H1 (cell line): ENCODE measurements at regions not wholly inside any gene's neighbourhood (a gene's known extent, or its start where the extent isn't known, plus 50 kb on each side); places are given as distances from the start of the nearest gene placed in this dataset.

Experiments
- CTCF ChIA-PET: fragments of 300-600 bp; sonication (Branson Sonifier 250); formaldehyde crosslinking; loops from one replicate; lab custom pipeline; 2021; ENCODE audit not compliant: partially characterized antibody; lab: Charles Lee
- POLR2A ChIA-PET: fragments of 300-600 bp; sonication (Branson Sonifier 250); formaldehyde crosslinking; loops from one replicate; lab custom pipeline; 2021; ENCODE audit warnings: inconsistent platforms; ENCODE audit not compliant: partially characterized antibody; lab: Charles Lee
- DNase-seq, 2 experiments: peaks; one replicate each; pipeline versions ENCODE4 v3.0.0 to v3.0.0-alpha.2; 2010 to 2022; ENCODE audit warnings: low spot score in 2 of 2, low read depth in 1 of 2, mixed read lengths in 1 of 2
- FAIRE-seq: peaks from 2 replicates; lab custom pipeline; 2011; peaks lifted over from hg19 to GRCh38; lab: Jason Lieb, UNC
- H2AFZ ChIP-seq: 2 replicates; pipeline ENCODE4 v1.8.1; 2012; ENCODE audit warnings: low read length, inconsistent platforms
- H2AK5ac ChIP-seq: 2 replicates; pipeline ENCODE4 v1.6.1; 2013; ENCODE audit warnings: low read depth, low read length
- H2BK120ac ChIP-seq: replicated peaks from 2 replicates; pipeline ENCODE3; 2013; ENCODE audit warnings: low read depth, low read length, inconsistent platforms
- H2BK12ac ChIP-seq: 2 replicates; pipeline ENCODE4 v1.6.1; 2013; ENCODE audit warnings: low read depth, low read length
- H2BK15ac ChIP-seq: 2 replicates; pipeline ENCODE4 v1.6.1; 2013; ENCODE audit warnings: low read length
- H2BK20ac ChIP-seq: 2 replicates; pipeline ENCODE4 v1.6.1; 2013; ENCODE audit warnings: low read length
- H2BK5ac ChIP-seq: 2 replicates; pipeline ENCODE4 v1.6.1; 2013; ENCODE audit warnings: low read depth, low read length
- H3K14ac ChIP-seq: 2 replicates; pipeline ENCODE4 v1.6.1; 2013; ENCODE audit warnings: inconsistent platforms; ENCODE audit not compliant: insufficient read length
- H3K18ac ChIP-seq: 2 replicates; pipeline ENCODE4 v1.6.1; 2013; ENCODE audit warnings: low read length; ENCODE audit errors: extremely low read depth
- H3K23ac ChIP-seq: 2 replicates; pipeline ENCODE4 v1.6.1; 2013; ENCODE audit warnings: inconsistent platforms; ENCODE audit not compliant: insufficient read length
- H3K23me2 ChIP-seq: 2 replicates; pipeline ENCODE4 v1.6.1; 2013; ENCODE audit warnings: low read depth, low read length
- H3K27ac ChIP-seq: 2 replicates; pipeline ENCODE4 v1.6.1; 2011; ENCODE audit warnings: low read depth, low read length, inconsistent platforms
- H3K27me3 ChIP-seq, 4 experiments: replicated peaks in 1 of 4; 1 replicate in 1 of 4; 2 replicates in 3 of 4; pipeline versions ENCODE4 v1.6.1 to v1.8.1; 2011 to 2013; ENCODE audit warnings: low read length in 3 of 4, mild to moderate bottlenecking in 3 of 4, inconsistent platforms in 2 of 4, mixed read lengths in 2 of 4, moderate library complexity in 1 of 4; ENCODE audit not compliant: control insufficient read depth in 3 of 4, insufficient read depth in 3 of 4; ENCODE audit errors: extremely low read depth in 1 of 4
- H3K36me3 ChIP-seq, 4 experiments: 2 replicates each; pipeline versions ENCODE4 v1.6.1 to v1.8.1; 2011 to 2013; ENCODE audit warnings: mild to moderate bottlenecking in 4 of 4, low read length in 3 of 4, moderate library complexity in 2 of 4, control low read depth in 1 of 4, inconsistent platforms in 1 of 4; ENCODE audit not compliant: insufficient read depth in 4 of 4, control insufficient read depth in 2 of 4
- H3K4ac ChIP-seq: replicated peaks from 2 replicates; pipeline ENCODE3; 2013; ENCODE audit warnings: low read length, low read depth, mixed read lengths, inconsistent platforms; ENCODE audit not compliant: insufficient read length
- H3K4me1 ChIP-seq, 4 experiments: replicated peaks in 1 of 4; 1 replicate in 1 of 4; 2 replicates in 3 of 4; pipeline versions ENCODE4 v1.6.1 to v1.8.1; 2011 to 2013; ENCODE audit warnings: low read length in 3 of 4, inconsistent platforms in 2 of 4, mixed read lengths in 1 of 4; ENCODE audit not compliant: insufficient read depth in 4 of 4, control insufficient read depth in 3 of 4
- H3K4me2 ChIP-seq, 2 experiments: 2 replicates each; pipeline versions ENCODE4 v1.6.1 to v1.8.1; 2011 to 2013; ENCODE audit warnings: low read depth in 2 of 2, low read length in 2 of 2, control low read depth in 1 of 2, inconsistent platforms in 1 of 2, mild to moderate bottlenecking in 1 of 2; ENCODE audit not compliant: insufficient read depth in 1 of 2
- H3K4me3 ChIP-seq, 4 experiments: fragments of 200-600, 300-600 bp in 1 of 4; sonication (generic), shearing (Covaris generic), sonication (Bioruptor Twin) in 1 of 4; 2 replicates each; pipeline versions ENCODE4 v1.5.1 to v1.8.1; 2011 to 2016; ENCODE audit warnings: low read length in 4 of 4, low read depth in 3 of 4, control low read depth in 2 of 4, inconsistent platforms in 2 of 4, mild to moderate bottlenecking in 2 of 4, mixed read lengths in 1 of 4, moderate library complexity in 1 of 4; ENCODE audit not compliant: insufficient read depth in 2 of 4; ENCODE audit errors: extremely low read depth in 1 of 4
- H3K56ac ChIP-seq: replicated peaks from 2 replicates; pipeline ENCODE3; 2013; ENCODE audit warnings: low read depth, mild to moderate bottlenecking, mixed read lengths, low read length, inconsistent platforms; ENCODE audit not compliant: insufficient read length
- H3K79me1 ChIP-seq: 2 replicates; pipeline ENCODE4 v1.6.1; 2013; ENCODE audit warnings: low read depth, low read length, control low read depth
- H3K79me2 ChIP-seq, 2 experiments: 2 replicates each; pipeline versions ENCODE4 v1.6.1 to v1.8.1; 2012 to 2013; ENCODE audit warnings: low read length in 2 of 2, mild to moderate bottlenecking in 2 of 2, inconsistent platforms in 1 of 2; ENCODE audit not compliant: insufficient read depth in 2 of 2, control insufficient read depth in 1 of 2
- H3K9ac ChIP-seq, 4 experiments: replicated peaks in 1 of 4; 1 replicate in 1 of 4; 2 replicates in 3 of 4; pipeline versions ENCODE4 v1.6.1 to v1.8.1; 2011 to 2013; ENCODE audit warnings: low read depth in 3 of 4, low read length in 3 of 4, control low read depth in 2 of 4, mild to moderate bottlenecking in 2 of 4, moderate library complexity in 2 of 4, inconsistent platforms in 1 of 4; ENCODE audit errors: extremely low read depth in 1 of 4
- H3K9me3 ChIP-seq, 2 experiments: 2 replicates each; pipeline versions ENCODE4 v1.6.1 to v1.8.1; 2012 to 2013; ENCODE audit warnings: mild to moderate bottlenecking in 2 of 2, moderate library complexity in 2 of 2, control low read depth in 1 of 2, inconsistent platforms in 1 of 2, low read depth in 1 of 2, low read length in 1 of 2, mixed read lengths in 1 of 2; ENCODE audit not compliant: insufficient read depth in 2 of 2
- H4K20me1 ChIP-seq, 2 experiments: replicated peaks in 1 of 2; 2 replicates each; pipeline versions ENCODE3 to v1.8.1; 2011 to 2013; ENCODE audit warnings: inconsistent platforms in 2 of 2, low read length in 2 of 2, mild to moderate bottlenecking in 1 of 2; ENCODE audit not compliant: insufficient read depth in 2 of 2, control insufficient read depth in 1 of 2
- H4K5ac ChIP-seq: 2 replicates; pipeline ENCODE4 v1.6.1; 2013; ENCODE audit warnings: low read length, low read depth, mixed read lengths, inconsistent platforms; ENCODE audit not compliant: insufficient read length
- H4K8ac ChIP-seq: 2 replicates; pipeline ENCODE4 v1.8.0; 2013; ENCODE audit warnings: mild to moderate bottlenecking, moderate library complexity, low read length, inconsistent platforms; ENCODE audit not compliant: insufficient read depth; ENCODE audit errors: extremely low read depth
- H4K91ac ChIP-seq: replicated peaks from 2 replicates; pipeline ENCODE3; 2013; ENCODE audit warnings: low read length, mixed read lengths, inconsistent platforms; ENCODE audit not compliant: insufficient read length
- BRCA1 ChIP-seq: IDR thresholded peaks from 2 replicates; pipeline ENCODE4 v1.6.1; 2012; ENCODE audit warnings: low read depth, low read length, improper control_type of control experiment
- CHD1 ChIP-seq: IDR thresholded peaks from 2 replicates; pipeline ENCODE4 v1.6.1; 2012; ENCODE audit warnings: low read depth, low read length, improper control_type of control experiment
- CHD2 ChIP-seq: IDR thresholded peaks from 2 replicates; pipeline ENCODE4 v1.6.1; 2012; ENCODE audit warnings: low read length, improper control_type of control experiment
- FOSL1 ChIP-seq: IDR thresholded peaks from 2 replicates; pipeline ENCODE4 v1.6.1; 2011; ENCODE audit warnings: mild to moderate bottlenecking, low read depth, low read length, moderate library complexity; ENCODE audit not compliant: insufficient read depth
- GTF2F1 ChIP-seq: IDR thresholded peaks from 2 replicates; pipeline ENCODE4 v1.6.1; 2012; ENCODE audit warnings: low read depth, low read length, improper control_type of control experiment, borderline replicate concordance
- HDAC2 ChIP-seq, 2 experiments: fragments of 300-600 bp in 1 of 2; sonication (generic) in 1 of 2; IDR thresholded peaks; 2 replicates each; pipeline ENCODE4 v1.6.1; 2011 to 2012; ENCODE audit warnings: low read depth in 2 of 2, low read length in 2 of 2, mild to moderate bottlenecking in 2 of 2, moderate library complexity in 2 of 2, borderline replicate concordance in 1 of 2, inconsistent platforms in 1 of 2
- KDM4A ChIP-seq: IDR thresholded peaks from one replicate; pipeline ENCODE4 v1.7.1; 2012; ENCODE audit warnings: low read depth, mild to moderate bottlenecking, moderate library complexity, low read length, inconsistent platforms; ENCODE audit not compliant: severe bottlenecking
- POU5F1 ChIP-seq: IDR thresholded peaks from 2 replicates; pipeline ENCODE4 v1.6.1; 2011; ENCODE audit warnings: low read depth, mild to moderate bottlenecking, low read length, moderate library complexity
- RFX5 ChIP-seq: IDR thresholded peaks from 2 replicates; pipeline ENCODE4 v1.6.1; 2011; ENCODE audit warnings: low read depth, low read length, improper control_type of control experiment, borderline replicate concordance
- SP2 ChIP-seq: IDR thresholded peaks from 2 replicates; pipeline ENCODE4 v1.6.1; 2012; ENCODE audit warnings: mild to moderate bottlenecking, low read length, inconsistent platforms
- WGBS, 2 experiments: shearing (Covaris generic) in 1 of 2; methylation state at CpG; one replicate each; pipeline versions ENCODE4 v1.1.6 to v1.1.7; 2013 to 2015; ENCODE audit warnings: low lambda C conversion rate in 2 of 2, mixed read lengths in 2 of 2, inconsistent platforms in 1 of 2, low coverage in 1 of 2, missing lambda C conversion rate in 1 of 2; ENCODE audit not compliant: insufficient replicate concordance in 2 of 2, insufficient coverage in 1 of 2, insufficient read length in 1 of 2; ENCODE audit errors: extremely low coverage in 1 of 2, missing lambda C conversion rate in 1 of 2; 5-methylcytosine and 5-hydroxymethylcytosine counted together
- TF ChIP-seq, protein P1 (sequence below): IDR thresholded peaks from 2 replicates; pipeline ENCODE4 v1.6.1; 2011; ENCODE audit warnings: low read length, improper control_type of control experiment

DNA sequence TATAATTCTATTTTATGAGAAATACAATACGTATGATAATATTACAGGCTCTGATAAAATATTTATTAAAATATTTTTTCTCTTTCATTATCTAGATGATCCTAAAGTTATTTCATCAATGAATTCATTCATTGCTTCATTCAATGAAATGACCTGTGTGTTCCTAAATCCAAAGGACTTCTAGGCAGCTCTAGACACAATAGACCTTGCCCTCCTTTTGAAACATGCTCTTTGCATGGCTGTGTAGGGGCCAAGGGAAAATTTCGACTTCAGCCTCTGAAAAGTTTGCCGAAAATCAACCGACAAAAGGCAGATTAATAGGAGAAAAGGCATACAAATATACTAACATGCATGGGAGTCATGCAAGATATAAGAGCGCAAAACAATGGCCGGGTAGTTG is 402.0 kb downstream of the ELAVL2 start:
- TF ChIP-seq, protein P1, sequence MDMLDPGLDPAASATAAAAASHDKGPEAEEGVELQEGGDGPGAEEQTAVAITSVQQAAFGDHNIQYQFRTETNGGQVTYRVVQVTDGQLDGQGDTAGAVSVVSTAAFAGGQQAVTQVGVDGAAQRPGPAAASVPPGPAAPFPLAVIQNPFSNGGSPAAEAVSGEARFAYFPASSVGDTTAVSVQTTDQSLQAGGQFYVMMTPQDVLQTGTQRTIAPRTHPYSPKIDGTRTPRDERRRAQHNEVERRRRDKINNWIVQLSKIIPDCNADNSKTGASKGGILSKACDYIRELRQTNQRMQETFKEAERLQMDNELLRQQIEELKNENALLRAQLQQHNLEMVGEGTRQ = no peak
- TF ChIP-seq FOSL1 = no peak
- TF ChIP-seq CHD2 = no peak
- no peak for TF ChIP-seq POU5F1
- TF ChIP-seq BRCA1 = no peak
- TF ChIP-seq GTF2F1 = no peak
- no peak for TF ChIP-seq CHD1
- no peak for TF ChIP-seq KDM4A
- TF ChIP-seq SP2 = no peak
- no peak for TF ChIP-seq RFX5
- no peak for TF ChIP-seq HDAC2 (IDR thresholded peaks at IDR 0.05; ENCODE audit: borderline replicate concordance in 1 of 2, low read depth in 2 of 2, low read length in 2 of 2)
- H2BK12ac ChIP-seq = no peak overlapping the region
- no peak overlapping the region for H3K27ac ChIP-seq
- H3K4me1 ChIP-seq = no peaks in the 10 kb centered on the region
- FAIRE-seq = no peak
- no peak overlapping the region for H4K5ac ChIP-seq
- H2BK120ac ChIP-seq = no peak overlapping the region
- no peak overlapping the region for H3K4me3 ChIP-seq
- no peak overlapping the region for H3K18ac ChIP-seq
- 92% methylated on average over 6 of the region's 6 CpGs; no CpG with 5 or more reads in 1 of the 2 experiments for WGBS, 2 experiments
- no peak overlapping the region for H3K56ac ChIP-seq
- H2BK15ac ChIP-seq = no peak overlapping the region
- H2BK5ac ChIP-seq = no peak overlapping the region
- no peaks in the 10 kb centered on the region for H3K27me3 ChIP-seq
- no peak overlapping the region for H3K9ac ChIP-seq
- no peaks in the 10 kb centered on the region for H4K20me1 ChIP-seq
- DNase-seq = no peak
- H3K23me2 ChIP-seq = no peaks in the 10 kb centered on the region
- no peak overlapping the region for H3K23ac ChIP-seq
- H2AK5ac ChIP-seq = no peak overlapping the region
- H4K8ac ChIP-seq = no peak overlapping the region
- H3K79me2 ChIP-seq = no peaks in the 10 kb centered on the region
- H3K9me3 ChIP-seq = no peaks in the 10 kb centered on the region
- H3K4me2 ChIP-seq = no peak overlapping the region
- H2AFZ ChIP-seq = no peak overlapping the region; the same call in 1 of the 2 replicates
- no peak overlapping the region for H2BK20ac ChIP-seq
- H3K36me3 ChIP-seq = no peaks in the 10 kb centered on the region
- no peak overlapping the region for H3K4ac ChIP-seq
- no peak overlapping the region for H3K14ac ChIP-seq
- CTCF ChIA-PET = no interaction called here
- H4K91ac ChIP-seq = no peak overlapping the region
- H3K79me1 ChIP-seq = no peaks in the 10 kb centered on the region
- POLR2A ChIA-PET = no interaction called here
